ENCODE measurements at regions not wholly inside any gene's neighbourhood (a gene's known extent, or its start where the extent isn't known, plus 50 kb on each side); places are given as distances from the start of the nearest gene placed in this dataset.
"Not testable (repeated sequence)": the region's sequence is repeated elsewhere in the genome, so short reads cannot be mapped to it uniquely, and the experiment has no call there.

DNA sequence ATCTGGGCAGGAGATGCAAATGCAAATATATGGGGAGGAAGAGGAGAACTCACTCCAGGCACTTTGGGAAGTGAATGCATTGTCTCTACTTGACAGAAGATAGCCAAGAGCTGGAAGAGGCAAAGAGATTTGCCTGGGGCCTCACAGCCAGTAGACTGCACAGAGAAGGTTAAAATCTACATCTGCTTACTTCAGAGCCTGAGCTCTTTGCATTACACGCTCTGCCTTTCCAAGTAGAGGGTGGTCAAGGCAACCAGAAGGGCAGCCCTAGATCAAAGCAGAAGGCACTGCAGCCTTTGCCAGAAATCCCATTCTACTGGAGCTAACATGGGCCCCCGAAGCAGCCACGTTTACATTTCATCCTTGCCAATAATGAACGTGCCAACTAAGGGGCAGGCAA, 407.2 kb upstream of the CCL2 start:
- no peak for DNase-seq (ENCODE audit: low read depth)

DNA sequence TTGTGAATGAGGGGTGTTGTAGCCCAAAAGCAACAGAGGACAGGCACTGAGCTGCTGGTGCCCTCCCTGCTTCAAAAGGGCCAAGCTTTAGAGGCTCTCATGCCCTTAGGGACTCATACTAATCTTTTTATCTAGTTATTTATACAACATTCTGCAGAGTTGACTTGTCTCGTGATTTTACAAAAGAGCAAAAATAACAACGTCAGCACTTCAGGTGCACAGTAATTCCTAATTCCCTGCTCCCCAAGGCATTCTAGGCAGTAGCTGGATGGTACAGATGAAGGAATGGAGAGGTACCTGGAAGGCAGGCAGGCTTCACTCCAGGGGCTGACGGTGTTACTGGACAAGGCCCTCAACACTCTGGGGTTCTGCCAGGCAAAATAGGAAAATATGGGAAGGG, 406.7 kb upstream of the CCL2 start:
- no peak for DNase-seq (ENCODE audit: low read depth)

DNA sequence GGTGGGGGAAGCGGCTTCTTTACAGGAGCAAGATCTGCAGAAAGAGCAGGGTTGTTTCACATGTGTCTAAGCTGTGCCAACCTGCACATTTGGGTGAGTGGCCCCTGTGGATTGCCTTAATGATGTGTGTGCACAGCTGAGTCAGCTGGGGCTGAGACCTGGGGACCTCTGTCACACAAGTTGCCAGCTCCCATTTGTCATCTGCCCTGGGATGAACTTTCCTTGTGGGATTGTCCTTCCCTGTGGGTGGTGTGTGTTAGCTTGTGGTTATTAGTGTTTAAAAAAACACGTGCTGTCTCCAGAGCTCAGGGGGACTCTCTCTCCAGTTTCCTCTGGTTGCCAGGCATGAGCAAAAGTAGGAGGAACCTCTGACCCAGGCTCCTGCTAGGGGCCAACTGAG, 400.5 kb upstream of the CCL2 start:
- DNase-seq (ENCODE audit: low read depth): no peak

DNA sequence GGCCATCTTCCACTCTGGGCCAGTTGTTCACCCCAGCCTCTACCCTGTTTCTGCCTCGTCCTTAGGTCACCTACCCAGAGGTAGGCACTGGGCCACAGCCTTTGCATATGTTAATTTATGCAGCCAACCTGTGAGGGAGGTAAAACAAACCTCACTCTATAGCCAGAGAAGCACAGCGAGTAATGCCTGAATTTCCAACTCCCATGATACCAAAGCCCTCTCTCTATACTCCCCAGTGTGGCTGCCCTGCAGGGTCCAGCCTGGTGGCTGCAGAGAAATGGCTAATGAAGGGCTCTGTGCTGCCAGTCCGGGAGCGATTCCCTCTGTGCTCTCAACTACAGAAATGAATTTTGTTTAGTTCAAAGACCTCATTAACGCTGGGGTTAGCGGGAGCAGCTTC, 397.0 kb upstream of the CCL2 start:
- DNase-seq (ENCODE audit: low read depth): no peak

DNA sequence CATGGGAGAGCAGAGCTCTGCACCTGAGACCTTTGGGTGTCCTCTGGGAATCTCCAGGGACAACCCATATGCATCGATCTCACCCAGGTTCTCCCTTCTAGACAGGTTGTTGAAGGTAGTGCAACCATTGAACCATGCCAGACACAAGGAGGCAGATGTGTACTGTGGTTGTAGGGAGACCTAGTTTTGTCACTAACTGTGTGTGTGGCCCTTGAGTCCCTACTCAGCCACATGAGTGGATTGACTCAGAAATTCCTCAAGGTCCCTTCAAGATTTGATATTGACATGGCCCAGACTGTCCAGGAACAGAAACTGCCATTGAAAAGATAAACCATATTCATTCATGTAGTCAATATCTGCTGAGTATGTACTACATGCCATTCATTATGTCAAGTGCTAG, 396.4 kb upstream of the CCL2 start:
- no peak for DNase-seq (ENCODE audit: low read depth)

DNA sequence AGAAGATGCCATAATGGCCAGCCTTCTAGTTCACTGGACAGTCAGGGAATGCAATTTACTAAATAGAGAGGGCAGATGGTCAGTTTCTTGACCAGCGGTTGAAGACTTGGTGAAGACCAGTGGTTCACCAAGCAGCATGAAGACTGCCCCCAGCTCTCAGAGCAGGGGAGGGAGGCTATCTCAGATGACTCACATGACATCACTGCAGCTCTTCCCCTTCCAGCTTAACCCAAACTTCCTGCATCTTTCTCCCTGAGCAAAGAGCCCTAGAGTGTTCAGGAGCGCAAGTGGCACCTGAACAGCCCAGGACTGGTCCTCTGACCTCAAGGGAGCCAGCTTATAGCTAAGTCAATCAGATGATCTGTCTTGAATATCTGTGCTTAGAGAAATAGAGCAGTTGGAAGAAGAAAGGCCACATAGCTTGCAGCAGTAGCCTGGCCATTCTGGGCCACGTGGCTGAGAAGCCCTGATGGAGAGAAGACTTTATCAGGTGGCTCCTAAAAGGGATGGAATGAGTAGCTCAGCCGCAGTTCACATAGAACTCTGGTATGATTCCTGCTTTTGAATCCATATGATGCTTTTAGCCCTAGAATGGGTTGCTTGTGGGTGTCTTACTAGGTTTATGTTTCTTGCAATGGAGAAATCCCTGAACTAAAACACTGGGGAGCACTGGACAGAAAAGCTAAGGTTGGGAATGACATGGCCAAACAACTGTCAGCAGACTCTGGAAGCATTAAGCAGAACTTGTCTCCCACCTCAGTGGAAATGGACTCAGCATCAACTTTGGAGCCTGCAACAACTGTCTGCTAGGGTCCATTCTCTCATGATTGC, 392.1 kb upstream of the CCL2 start:
- DNase-seq (ENCODE audit: low read depth): no peak

DNA sequence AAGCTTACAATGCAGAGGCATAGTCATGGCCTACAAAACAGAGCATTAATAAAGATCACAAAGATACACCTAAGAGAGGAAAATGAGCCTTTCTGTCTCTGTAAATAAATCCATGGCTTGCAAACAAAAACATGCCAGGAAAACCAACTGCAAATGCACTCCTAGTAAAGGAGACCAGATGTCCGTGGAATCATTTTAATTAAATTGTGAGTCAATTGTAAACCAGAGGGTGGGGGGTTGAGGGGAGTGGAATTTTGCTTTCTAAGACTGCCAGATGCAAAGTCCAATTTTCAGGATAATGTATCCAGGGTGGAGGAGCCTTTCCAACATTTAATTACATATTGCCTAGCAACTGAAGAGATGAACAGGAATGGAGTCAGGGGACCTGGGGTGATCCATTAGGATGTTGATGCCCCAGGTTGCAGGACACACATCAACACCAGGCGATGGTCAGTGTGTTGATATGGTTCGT, 390.3 kb upstream of the CCL2 start:
- no peak for DNase-seq (ENCODE audit: low read depth)

DNA sequence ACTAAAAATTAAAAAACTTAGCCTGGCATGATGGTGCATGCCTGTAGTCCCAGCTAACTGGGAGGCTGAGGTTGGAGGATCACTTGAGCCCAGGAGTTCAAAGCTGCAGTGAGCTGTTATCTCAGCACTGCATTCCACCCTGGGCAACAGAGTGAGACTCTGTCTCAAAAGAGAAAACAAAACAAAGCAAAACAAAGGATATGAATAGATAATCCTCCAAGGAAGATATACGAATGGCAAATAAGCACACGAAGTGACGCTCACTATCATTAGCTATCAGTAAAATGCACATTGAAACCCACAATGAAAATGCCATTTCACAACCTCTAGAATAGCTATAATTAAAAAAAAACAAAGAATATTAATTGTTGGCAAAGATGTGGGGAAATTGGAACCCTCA, 386.2 kb upstream of the CCL2 start:
- no peak for DNase-seq (ENCODE audit: low read depth)

DNA sequence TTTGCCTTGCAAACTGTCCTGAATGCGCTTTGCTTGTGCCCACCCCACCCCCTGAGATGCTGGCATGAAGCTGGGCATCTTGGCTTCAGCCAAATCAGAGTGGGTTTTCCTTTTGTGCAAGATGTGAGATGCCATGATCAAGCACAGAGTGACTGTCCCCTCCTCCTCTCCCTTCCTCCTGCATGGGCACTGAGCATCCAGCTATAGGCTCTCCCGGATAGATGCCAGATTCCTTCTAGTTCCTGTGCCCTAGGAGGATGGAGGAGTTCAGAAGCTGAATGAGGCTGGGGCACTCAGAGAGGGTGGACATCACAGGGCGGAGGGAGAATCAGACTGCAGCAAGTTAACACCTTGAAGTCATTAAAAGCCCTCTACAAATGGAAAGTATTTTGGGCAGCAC, 384.1 kb upstream of the CCL2 start:
- DNase-seq (ENCODE audit: low read depth): no peak

DNA sequence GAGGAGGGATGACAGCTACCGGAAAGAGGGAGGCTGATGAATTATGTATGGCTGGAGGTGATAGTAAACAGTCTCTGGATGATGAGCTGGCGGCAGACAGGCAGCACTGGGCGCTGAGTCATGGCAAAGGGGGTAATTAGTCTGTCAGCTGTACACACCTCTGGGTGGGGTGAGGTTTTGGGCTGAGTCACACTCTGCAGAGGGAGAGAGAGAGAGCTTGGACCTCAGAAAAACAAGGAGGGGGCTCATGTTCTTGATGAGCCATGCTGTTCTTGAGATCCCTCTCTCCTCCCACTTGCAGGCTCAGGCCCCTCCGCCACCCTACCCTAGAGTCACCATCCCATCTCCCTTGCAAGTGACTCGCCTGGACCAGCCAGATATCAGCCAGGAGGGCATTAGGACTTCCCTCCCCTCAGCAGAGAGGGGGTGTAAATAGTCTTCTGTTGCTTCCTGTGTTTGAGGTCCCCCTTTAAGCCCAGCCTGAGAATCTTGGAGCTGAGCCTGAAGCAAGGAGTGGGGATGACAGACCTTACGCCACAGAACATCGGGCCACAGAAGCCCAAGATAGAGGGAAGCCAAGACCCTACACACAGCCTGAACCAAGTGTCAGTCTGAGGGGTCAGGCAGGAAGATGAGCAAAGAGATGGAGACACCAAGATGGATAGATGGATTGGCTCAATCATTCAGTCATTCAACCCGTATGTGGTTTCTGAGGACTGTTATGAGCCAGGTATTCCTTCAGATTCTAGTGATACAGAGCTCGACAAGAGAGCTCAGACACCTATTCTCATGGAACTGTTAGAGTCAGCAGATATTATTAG, 383.2 kb upstream of the CCL2 start:
- DNase-seq (ENCODE audit: low read depth): peak; percentile 1

DNA sequence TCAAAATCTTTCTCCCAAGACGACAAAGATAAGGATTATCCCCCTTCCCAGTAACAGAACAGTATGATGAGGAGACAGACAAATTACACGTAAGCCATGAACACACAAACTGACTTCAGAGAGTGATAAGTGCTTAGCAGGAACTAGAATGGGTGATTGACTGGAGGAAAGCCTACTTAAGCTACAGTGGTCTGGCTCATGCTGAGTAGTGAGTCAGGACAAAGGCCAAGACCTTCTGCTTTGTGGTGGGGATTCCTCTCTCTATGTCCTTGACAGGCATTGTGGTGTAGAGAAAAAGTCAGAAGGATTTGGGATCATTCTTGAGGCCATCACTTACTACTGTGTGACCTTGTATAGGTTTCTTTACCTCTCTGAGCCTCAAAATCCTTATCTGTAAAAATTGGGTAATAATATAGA, 381.9 kb upstream of the CCL2 start:
- DNase-seq (ENCODE audit: low read depth): no peak

DNA sequence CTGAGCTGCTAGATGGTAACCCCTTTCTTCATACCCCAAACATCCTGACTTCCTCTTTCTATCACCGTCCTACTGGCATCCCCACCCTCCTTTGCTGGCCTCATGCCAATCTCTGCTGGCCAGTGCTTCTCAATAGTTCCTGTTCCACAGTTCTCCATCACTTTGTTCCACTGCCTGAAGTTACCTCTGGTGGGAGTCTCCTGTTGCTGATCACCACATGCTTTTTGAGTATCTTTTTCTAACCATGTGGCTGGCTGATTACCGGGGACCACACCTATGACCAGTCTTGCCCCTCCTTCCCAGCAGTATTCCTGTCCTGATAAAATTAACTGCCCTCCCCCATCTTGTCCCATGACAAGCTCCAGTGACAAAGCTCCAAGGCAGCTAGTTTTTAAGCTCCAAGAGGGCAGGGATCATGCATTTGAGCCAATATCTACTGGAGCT, 380.4 kb upstream of the CCL2 start:
- DNase-seq (ENCODE audit: low read depth): no peak

DNA sequence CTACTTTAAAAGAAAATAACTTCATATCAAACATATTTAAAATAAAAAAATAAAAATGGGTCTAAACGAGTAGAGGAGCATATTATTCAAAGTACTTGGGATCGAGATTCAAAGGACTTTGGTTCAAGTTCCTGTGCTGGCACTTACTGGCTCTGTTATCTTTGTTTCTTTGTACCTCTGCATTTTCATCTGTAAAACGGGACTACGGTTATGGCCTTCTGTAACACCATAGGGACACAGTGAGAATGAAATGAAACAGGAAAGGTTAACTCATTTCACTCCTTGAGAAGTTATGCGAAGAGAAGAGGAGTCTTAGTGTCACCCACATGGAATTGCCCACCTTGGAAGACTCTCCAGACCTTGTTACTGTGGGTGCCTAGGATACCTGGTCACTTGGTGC, 379.1 kb upstream of the CCL2 start:
- DNase-seq (ENCODE audit: low read depth): no peak

DNA sequence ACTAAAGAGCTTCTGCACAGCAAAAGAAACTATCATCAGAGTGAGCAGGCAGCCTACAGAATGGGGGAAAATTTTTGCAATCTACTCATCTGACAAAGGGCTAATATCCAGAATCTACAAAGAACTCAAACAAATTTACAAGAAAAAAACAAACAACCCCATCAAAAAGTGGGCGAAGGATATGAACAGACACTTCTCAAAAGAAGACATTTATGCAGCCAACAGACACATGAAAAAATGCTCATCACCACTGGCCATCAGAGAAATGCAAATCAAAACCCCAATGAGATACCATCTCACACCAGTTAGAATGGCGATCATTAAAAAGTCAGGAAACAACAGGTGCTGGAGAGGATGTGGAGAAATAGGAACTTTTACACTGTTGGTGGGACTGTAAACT, 372.8 kb upstream of the CCL2 start:
- not testable (repeated sequence) for DNase-seq (ENCODE audit: low read depth)

DNA sequence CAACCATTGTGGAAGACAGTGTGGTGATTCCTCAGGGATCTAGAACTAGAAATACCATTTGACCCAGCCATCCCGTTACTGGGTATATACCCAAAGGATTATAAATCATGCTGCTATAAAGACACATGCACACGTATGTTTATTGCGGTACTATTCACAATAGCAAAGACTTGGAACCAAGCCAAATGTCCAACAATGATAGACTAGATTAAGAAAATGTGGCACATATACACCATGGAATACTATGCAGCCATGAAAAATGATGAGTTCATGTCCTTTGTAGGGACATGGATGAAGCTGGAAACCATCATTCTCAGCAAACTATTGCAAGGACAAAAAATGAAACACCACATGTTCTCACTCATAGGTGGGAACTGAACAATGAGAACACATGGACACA, 372.4 kb upstream of the CCL2 start:
- DNase-seq (ENCODE audit: low read depth): not testable (repeated sequence)

DNA sequence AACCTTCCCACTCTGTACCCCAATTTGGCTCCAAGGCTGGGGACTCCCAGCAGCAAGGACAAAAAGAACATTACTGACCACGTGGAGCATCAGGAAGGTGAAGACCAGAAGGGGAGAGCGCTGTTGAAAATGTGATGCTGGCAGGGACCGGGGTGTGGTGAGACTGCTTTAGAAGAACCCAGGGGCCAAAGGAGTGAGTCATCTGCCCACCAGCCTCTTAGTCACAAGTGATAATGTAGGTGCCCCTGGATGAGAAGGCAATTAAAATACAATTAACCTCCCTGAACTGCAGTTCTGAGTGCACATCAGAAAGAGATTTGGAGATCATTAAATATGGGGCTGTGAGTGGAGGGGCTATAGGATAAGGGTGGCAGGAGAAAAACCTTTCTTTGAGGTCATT, 366.6 kb upstream of the CCL2 start:
- DNase-seq (ENCODE audit: low read depth): no peak

DNA sequence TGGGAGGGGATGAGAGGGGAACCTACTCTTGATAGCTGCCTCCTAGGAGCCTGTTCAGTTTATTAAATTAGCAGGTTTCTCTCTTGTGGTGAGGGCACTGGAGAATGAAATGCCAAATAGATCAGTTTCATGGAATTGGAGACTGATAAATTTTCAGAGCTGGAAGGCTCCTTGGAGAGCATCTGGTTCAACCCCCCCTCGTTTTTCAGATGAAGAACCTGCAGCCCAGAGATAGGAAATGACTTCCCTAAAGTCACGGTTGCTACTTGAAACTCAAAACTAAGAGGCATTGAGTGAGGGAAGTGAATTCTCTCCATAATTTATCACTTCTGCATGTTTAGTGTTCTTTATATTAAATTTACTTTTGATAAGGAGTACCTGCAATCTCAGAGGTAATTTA, 366.0 kb upstream of the CCL2 start:
- DNase-seq (ENCODE audit: low read depth): no peak

DNA sequence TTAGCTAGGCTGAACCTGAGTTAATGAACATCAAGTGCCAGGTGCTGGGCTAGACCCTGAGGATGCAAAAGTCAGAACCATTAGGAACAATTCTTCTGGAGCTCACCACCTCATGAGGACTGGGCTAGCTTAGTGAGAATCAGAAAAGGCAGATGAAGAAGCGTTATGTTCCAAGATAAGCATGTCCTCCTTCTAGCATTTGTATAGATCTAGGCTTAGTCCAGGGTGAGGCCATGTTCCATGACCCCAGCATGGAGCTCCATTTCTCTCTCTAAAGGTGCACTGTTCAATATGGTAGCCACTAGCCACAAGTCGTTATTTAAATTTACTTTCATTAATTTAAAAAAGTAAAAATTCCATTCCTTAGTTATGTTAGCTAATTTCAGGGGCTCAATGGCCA, 365.3 kb upstream of the CCL2 start:
- DNase-seq (ENCODE audit: low read depth): no peak

DNA sequence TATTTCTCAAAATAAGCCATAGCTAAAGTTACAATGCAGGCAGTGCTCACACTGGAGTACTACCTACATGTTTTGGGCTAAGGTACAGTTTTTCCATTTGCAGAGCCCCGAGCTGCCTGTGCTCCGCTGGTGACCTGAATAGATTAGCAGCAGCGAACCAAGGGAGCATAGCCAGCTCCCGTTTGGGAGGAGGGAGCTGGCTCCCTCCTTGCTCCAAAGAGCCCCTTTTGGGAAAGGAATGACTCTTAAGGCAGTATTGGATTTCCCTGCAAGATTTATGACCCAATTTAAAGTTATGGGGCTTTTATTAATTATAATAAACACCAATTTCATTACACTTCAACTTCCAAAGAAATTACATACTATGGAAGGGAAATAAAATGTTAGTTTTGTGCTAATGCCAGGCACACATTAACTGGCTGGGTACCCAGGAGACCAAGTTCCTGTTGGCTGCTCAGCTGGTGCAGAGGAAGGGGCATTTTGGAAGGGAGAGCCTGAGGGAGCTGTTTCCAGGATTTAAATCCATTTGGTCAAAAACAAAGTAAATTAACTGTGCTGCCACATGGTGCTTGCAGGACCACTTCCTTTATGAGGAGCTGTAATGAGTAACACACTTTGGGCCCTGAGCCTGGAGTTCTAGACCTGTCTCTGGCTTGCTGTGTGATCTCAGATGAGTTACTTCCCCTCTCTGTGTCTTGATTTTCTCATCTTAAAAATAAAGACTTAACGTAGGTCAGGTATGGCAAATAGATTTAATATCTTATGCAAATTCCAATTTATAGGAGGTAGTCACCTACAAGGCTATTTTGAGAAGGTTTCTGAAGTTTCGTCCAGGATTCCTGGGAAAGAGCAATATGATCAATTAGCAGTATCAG, 362.1 kb upstream of the CCL2 start:
- DNase-seq (ENCODE audit: low read depth): no peak

DNA sequence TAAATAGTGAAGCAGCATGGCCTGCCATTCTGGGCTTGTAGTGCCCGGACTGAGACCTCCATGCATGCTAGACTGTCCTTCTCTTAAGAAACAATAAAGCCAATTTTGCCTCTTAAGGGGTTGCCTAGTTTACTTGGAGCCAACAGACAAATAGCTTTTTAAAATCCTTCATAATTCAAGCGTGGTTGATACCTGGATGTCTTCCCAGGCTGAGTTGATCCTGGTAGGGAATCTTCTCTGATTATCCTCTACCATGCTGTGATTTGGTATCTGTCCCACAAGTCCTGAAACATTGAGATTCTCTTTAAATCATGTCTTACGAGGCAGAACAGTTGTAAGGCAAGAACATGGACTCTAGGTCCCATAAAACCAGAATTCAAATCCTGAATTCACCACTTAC, 359.6 kb upstream of the CCL2 start:
- DNase-seq (ENCODE audit: low read depth): no peak

DNA sequence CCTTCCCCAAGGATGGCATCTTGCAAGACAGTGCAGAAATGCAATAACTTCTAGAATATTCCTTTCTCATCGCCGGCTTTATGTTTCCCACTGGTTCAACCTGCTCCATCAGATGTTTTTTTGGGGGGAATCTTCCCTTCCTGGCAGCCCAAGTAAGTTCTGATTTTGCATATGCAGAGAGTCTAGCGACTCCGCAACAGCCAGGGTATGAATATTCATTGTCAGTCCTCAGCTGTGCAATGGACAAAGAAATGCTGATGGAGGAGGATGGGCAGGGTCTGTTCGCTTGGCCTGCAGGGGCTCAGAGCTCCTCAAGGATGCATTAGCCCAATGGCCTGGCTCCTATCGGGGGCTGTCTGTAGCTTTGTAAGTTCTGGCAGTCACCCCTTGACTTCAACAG, 358.8 kb upstream of the CCL2 start:
- DNase-seq (ENCODE audit: low read depth): no peak

DNA sequence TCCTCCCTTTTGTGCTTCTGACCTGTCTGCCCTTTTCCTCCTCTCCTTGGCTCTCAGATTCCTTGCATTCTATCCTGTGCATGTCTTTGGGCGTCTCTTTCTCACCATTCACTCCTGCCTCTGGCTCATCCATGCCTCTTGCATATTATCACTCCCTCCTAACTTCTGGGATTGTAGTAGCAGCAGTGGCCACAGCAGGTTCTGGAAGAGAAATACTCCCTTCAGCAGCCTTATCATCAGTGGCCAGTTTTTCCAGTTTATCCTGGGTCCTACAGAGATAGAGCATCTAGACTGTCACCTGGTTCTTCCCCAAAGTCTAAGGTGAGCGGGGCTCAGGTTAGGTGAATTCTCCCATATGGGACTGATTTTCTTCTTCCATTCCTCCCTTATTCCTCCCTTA, 354.0 kb upstream of the CCL2 start:
- no peak for DNase-seq (ENCODE audit: low read depth)
